Endothelial cell of umbilical vein (primary cell): ENCODE measurements at regions not wholly inside any gene's neighbourhood (a gene's known extent, or its start where the extent isn't known, plus 50 kb on each side); places are given as distances from the start of the nearest gene placed in this dataset.

Experiments
- BruUV-seq: library from RNA; stranded (reverse); fragments of 400-500 nt; replicated peaks from 2 replicates; lab custom pipeline; 2021; lab: Mats Ljungman, UMichigan
- CTCF ChIA-PET: fragments of 300-600, 350-600 bp; sonication (Branson Sonifier 250); formaldehyde crosslinking; loops from one replicate; lab custom pipeline; 2021; ENCODE audit warnings: antibody characterized with exemption, inconsistent platforms; lab: Charles Lee
- POLR2A ChIA-PET: fragments of 300-600, 350-600 bp; sonication (Branson Sonifier 250); formaldehyde crosslinking; loops from one replicate; lab custom pipeline; 2021; ENCODE audit warnings: antibody characterized with exemption, inconsistent platforms; lab: Charles Lee
- DNase-seq: peaks from one replicate; pipeline ENCODE4 v3.0.0-alpha.2; 2011; ENCODE audit warnings: low read depth, low spot score
- FAIRE-seq: peaks from 2 replicates; lab custom pipeline; 2011; peaks lifted over from hg19 to GRCh38; lab: Jason Lieb, UNC
- H2AFZ ChIP-seq: 2 replicates; pipeline ENCODE4 v1.6.0; 2012; ENCODE audit warnings: low read depth, low read length, control low read depth, inconsistent platforms
- H3K27ac ChIP-seq: 2 replicates; pipeline ENCODE4 v1.5.1; 2011; ENCODE audit warnings: low read depth, mild to moderate bottlenecking, control low read depth, low read length, moderate library complexity; ENCODE audit not compliant: insufficient read depth
- H3K27me3 ChIP-seq, 2 experiments: 2 replicates each; pipeline versions ENCODE4 v1.6.0 to v1.6.1; 2011; ENCODE audit warnings: low read length in 2 of 2, mixed read lengths in 1 of 2; ENCODE audit not compliant: control insufficient read depth in 2 of 2, insufficient read depth in 2 of 2
- H3K36me3 ChIP-seq, 2 experiments: 2 replicates in 1 of 2; 3 replicates in 1 of 2; pipeline ENCODE4 v1.5.1; 2011; ENCODE audit warnings: low read length in 2 of 2, mild to moderate bottlenecking in 1 of 2, moderate library complexity in 1 of 2; ENCODE audit not compliant: control insufficient read depth in 2 of 2, insufficient read depth in 2 of 2; ENCODE audit errors: extremely low read depth in 1 of 2
- H3K4me1 ChIP-seq: 3 replicates; pipeline ENCODE4 v1.5.1; 2011; ENCODE audit warnings: mild to moderate bottlenecking, low read length; ENCODE audit not compliant: control insufficient read depth, insufficient read depth; ENCODE audit errors: extremely low read depth
- H3K4me2 ChIP-seq: 2 replicates; pipeline ENCODE4 v1.6.1; 2011; ENCODE audit warnings: low read length, control low read depth, mixed read lengths; ENCODE audit not compliant: insufficient read depth
- H3K4me3 ChIP-seq, 3 experiments: fragments of 200-600 bp in 1 of 3; sonication (generic), shearing (Covaris generic) in 1 of 3; replicated peaks in 1 of 3; 2 replicates each; pipeline ENCODE4 v1.5.1; 2011 to 2016; ENCODE audit warnings: control low read depth in 3 of 3, low read length in 3 of 3, mild to moderate bottlenecking in 2 of 3, inconsistent platforms in 1 of 3, low read depth in 1 of 3, moderate library complexity in 1 of 3; ENCODE audit not compliant: insufficient read depth in 1 of 3
- H3K79me2 ChIP-seq: 2 replicates; pipeline ENCODE4 v1.6.0; 2012; ENCODE audit warnings: low read length, inconsistent platforms; ENCODE audit not compliant: control insufficient read depth, insufficient read depth
- H3K9ac ChIP-seq: replicated peaks from 2 replicates; pipeline ENCODE3; 2011; ENCODE audit warnings: low read length, control low read depth; ENCODE audit not compliant: insufficient read depth; ENCODE audit errors: extremely low read depth
- H3K9me1 ChIP-seq: replicated peaks from 3 replicates; pipeline ENCODE4 v1.6.0; 2011; ENCODE audit warnings: mild to moderate bottlenecking, low read length; ENCODE audit not compliant: control insufficient read depth, insufficient read depth; ENCODE audit errors: extremely low read depth
- H3K9me3 ChIP-seq: replicated peaks from 2 replicates; pipeline ENCODE4 v1.5.1; 2012; ENCODE audit warnings: low read length, inconsistent platforms; ENCODE audit not compliant: control insufficient read depth, insufficient read depth
- H4K20me1 ChIP-seq: replicated peaks from 2 replicates; pipeline ENCODE3; 2011; ENCODE audit warnings: mild to moderate bottlenecking, low read length; ENCODE audit not compliant: control insufficient read depth, insufficient read depth; ENCODE audit errors: extremely low read depth
- CTCF ChIP-seq, 2 donors: IDR thresholded peaks; 1 replicate in 1 of 2; 2 replicates in 1 of 2; pipeline ENCODE4 v1.5.1; 2011; ENCODE audit warnings: low read length in 2 of 2, mild to moderate bottlenecking in 2 of 2, moderate library complexity in 2 of 2, control low read depth in 1 of 2, inconsistent platforms in 1 of 2, low read depth in 1 of 2; ENCODE audit not compliant: insufficient read depth in 1 of 2; ENCODE audit errors: extremely low read depth in 1 of 2
- EZH2 ChIP-seq: IDR thresholded peaks from 2 replicates; pipeline ENCODE4 v1.6.1; 2012; ENCODE audit warnings: borderline replicate concordance, low read depth, mild to moderate bottlenecking, moderate library complexity, low read length, inconsistent platforms; ENCODE audit not compliant: severe bottlenecking
- FOS ChIP-seq: IDR thresholded peaks from 2 replicates; pipeline ENCODE4 v1.6.1; 2011; ENCODE audit warnings: mild to moderate bottlenecking, low read length, moderate library complexity, borderline replicate concordance; ENCODE audit not compliant: insufficient read depth
- GATA2 ChIP-seq: IDR thresholded peaks from 2 replicates; pipeline ENCODE4 v1.7.0; 2011; ENCODE audit warnings: low read depth, mild to moderate bottlenecking, moderate library complexity, mixed read lengths, low read length; ENCODE audit not compliant: insufficient read length, insufficient read depth
- JUN ChIP-seq: IDR thresholded peaks from 2 replicates; pipeline ENCODE4 v1.6.1; 2011; ENCODE audit warnings: borderline replicate concordance, low read depth; ENCODE audit not compliant: insufficient read length, insufficient read depth
- MAX ChIP-seq: IDR thresholded peaks from 2 replicates; pipeline ENCODE4 v1.6.1; 2011; ENCODE audit not compliant: insufficient read depth, insufficient read length
- MYC ChIP-seq: IDR thresholded peaks from one replicate; pipeline ENCODE4 v1.6.1; 2011; ENCODE audit warnings: mild to moderate bottlenecking, low read depth, low read length
- POLR2A ChIP-seq: IDR thresholded peaks from 2 replicates; pipeline ENCODE4 v1.6.1; 2012; ENCODE audit warnings: low read depth, mild to moderate bottlenecking, control low read depth, low read length
- POLR2AphosphoS5 ChIP-seq: IDR thresholded peaks from 2 replicates; pipeline ENCODE4 v1.6.1; 2012; ENCODE audit warnings: low read depth, mild to moderate bottlenecking, control low read depth, low read length, moderate library complexity; ENCODE audit not compliant: insufficient read depth
- dilution Hi-C: fragments of 300-500 bp; cut with MboI; formaldehyde crosslinking; loops from one replicate; pipeline ENCODE4 v1.15.0; 2019; ENCODE audit warnings: low sequenced_read_pairs; ENCODE audit not compliant: extremely low pct_ligation_motif_present
- intact Hi-C: fragments of 100-400 bp; cut with micrococcal nuclease; formaldehyde crosslinking; loops from one replicate; pipeline ENCODE4 v1.10.0; 2022

GRCh38 chr4:154120690-154121345 is 331.9 kb upstream of the SFRP2 start:
- DNase-seq: no peak
- no peak overlapping the region for H3K4me3 ChIP-seq
- H2AFZ ChIP-seq: no peak overlapping the region
- no peak for FAIRE-seq
- H3K36me3 ChIP-seq: no peaks in the 10 kb centered on the region
- CTCF ChIA-PET: no interaction called here
- TF ChIP-seq GATA2 (no peak), POLR2A (no peak), MYC (no peak), EZH2 (no peak), POLR2AphosphoS5 (no peak), MAX (no peak), FOS (no peak), CTCF (IDR thresholded peaks at IDR 0.05; ENCODE audit: extremely low read depth in 1 of 2, insufficient read depth in 1 of 2, low read depth in 1 of 2, low read length in 2 of 2) (no peak), JUN (no peak)
- dilution Hi-C loops (no loop called here), intact Hi-C loops (no loop called here)
- H3K79me2 ChIP-seq: no peaks in the 10 kb centered on the region
- H3K27ac ChIP-seq: no peak overlapping the region
- POLR2A ChIA-PET: no interaction called here
- no peaks in the 10 kb centered on the region for H3K9me1 ChIP-seq
- BruUV-seq: no TSS peak
- peaks cover 7% of the 10 kb centered on the region for H3K9me3 ChIP-seq
- no peaks in the 10 kb centered on the region for H3K4me1 ChIP-seq
- no peaks in the 10 kb centered on the region for H3K27me3 ChIP-seq
- no peaks in the 10 kb centered on the region for H4K20me1 ChIP-seq
- no peak overlapping the region for H3K4me2 ChIP-seq
- H3K9ac ChIP-seq: no peak overlapping the region
